DMS79 treated with DMSO at 0.1 percent for 48 hours (cell line): ENCODE measurements at regions not wholly inside any gene's neighbourhood (a gene's known extent, or its start where the extent isn't known, plus 50 kb on each side); places are given as distances from the start of the nearest gene placed in this dataset.

ENCODE experiments used
- DNase-seq: peaks from one replicate; lab custom pipeline; 2025; lab: John Stamatoyannopoulos, UW

DNA sequence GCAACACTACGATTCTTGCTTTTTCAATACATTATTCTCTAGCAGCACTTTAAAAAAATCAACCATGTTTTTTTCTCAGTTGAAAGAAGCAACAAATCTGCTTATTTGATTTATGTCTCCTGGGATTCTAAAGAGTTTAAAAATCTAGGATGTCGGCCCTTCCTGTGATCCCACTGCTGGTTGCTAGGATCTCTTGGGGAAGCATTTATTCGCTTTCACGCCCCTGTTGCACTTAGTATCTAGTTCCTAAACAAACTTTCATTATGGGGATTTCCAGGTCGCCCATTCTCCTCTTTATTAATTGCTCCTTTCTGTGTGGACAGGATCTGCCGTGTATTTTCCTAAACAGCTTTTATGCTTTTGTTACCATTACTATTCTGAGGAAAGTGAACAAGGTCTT is 313.5 kb downstream of the AGTPBP1 start:
- DNase-seq = no peak

GRCh38 chr9:85427772-85428171 is 314.0 kb downstream of the AGTPBP1 start:
- no peak for DNase-seq

GRCh38 chr9:85425153-85425611 is 316.6 kb downstream of the AGTPBP1 start:
- DNase-seq = no peak

DNA sequence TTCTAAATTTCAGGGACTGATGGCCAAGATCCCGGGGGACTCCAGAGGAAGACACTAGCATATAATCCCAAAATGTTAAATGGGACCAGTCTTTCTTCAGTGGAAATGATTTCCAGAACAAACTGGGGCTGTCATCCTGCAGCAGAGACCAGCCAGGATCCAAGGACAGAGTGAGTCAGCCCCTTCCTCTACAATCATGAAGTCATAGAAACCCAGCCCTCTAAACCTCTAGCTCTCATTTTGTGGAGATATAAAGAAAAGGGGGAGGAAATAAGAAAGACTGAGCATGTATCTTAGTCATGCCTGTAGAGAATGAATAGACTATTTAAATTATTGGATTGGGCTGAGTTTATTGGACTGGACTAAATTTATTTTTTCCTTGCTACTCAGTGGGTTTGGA is 318.3 kb downstream of the AGTPBP1 start:
- no peak for DNase-seq

DNA sequence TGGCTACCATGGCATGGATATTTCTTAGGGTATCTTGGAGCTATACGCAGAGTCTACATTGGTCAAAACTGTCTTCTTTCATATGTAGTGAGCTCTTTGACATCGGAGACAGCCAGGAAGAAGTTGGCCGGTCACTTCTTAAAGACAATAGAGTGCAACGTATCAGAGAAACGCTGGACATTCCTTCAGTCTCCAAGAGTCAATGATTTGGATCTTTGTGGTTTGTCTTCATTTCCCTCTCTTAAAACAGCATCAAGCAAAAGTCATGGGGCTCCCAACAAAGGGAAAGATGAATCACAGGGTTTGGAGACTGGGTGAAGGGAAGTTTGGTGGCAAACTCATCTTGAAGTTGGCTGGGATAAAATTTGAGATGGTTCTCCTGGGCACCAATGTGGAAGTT is 320.1 kb downstream of the AGTPBP1 start:
- DNase-seq = no peak

DNA sequence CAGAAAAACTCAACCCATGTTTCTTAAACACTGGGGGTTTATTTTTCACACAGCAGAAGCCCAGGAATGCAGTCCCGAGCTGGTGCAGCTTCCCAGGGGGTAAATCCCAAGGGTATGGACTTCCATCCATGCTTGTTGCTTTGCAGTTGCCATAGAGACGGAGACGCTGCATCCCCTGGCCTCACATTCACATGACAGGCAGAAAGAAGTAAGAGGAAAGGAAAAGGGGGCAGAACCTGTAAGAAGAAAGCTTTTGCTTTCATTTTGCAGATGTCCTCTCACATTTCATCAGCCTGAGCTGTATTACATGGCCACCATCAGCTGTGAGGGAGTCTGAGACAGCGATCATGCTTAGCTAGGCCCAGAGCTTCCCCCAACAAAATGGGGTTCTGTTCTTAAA is 321.0 kb downstream of the AGTPBP1 start:
- DNase-seq = no peak

DNA sequence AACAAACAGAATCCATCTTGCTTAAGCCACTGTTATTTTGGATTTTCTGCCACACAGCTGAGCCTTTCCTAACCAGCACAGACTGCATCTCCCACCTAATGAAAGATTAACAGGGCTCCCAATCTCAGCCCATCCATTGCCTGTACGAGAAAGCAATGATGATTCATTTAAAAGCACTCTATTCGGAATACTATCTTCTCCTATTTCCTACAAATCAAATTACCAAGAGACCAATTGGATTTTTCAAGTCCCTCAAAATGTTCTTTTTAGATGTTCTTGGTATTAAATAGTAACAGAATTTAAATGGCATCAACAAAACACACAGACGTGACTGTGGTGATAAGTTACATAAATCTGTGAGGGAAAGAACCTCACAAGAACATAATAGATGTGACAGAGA is 324.1 kb downstream of the AGTPBP1 start:
- DNase-seq = no peak

DNA sequence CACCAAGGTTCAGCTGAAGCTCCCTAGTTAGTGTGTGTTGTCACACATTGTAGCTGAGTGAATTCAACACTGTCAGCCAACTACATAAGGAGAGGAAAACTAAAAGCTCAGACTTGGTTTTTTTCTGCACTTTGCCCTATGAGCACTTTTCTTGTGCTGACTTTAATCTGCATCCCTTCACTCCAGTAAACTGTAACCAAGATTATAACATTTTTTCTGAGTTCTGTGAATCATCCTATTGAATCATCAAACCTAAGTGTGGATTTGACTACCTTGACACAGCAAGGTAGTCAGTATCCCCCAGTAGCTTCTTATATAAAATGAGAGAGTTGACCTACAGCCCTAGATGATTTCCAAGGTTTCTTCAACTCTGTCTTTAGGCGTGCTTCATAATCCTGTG is 325.0 kb downstream of the AGTPBP1 start:
- no peak for DNase-seq

- no peak for DNase-seq
These were observed 327.4 kb downstream of the AGTPBP1 start for GRCh38 chr9:85414390-85414789.

GRCh38 chr9:85408494-85408893 is 333.3 kb downstream of the AGTPBP1 start:
- DNase-seq = no peak

DNA sequence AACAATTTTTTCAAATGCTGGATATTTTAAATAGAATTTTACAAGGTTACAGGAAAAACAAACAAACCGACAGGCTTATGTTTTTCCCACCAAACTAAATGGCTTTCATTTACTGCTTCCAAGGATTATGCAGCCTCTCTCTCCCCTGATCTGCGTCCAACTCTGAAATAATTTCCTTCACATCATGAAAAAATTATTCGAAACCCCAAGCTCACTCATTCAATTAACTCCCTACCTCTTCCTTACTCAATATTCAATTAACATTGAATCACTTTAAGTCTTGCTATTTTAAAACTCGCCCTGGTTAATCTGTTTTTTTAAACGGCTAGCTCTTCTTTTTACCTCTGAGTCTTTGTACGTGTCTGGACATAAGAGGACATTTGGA is 336.2 kb downstream of the AGTPBP1 start:
- no peak for DNase-seq

- DNase-seq = no peak
These were observed 336.7 kb downstream of the AGTPBP1 start for GRCh38 chr9:85404911-85405565.

DNA sequence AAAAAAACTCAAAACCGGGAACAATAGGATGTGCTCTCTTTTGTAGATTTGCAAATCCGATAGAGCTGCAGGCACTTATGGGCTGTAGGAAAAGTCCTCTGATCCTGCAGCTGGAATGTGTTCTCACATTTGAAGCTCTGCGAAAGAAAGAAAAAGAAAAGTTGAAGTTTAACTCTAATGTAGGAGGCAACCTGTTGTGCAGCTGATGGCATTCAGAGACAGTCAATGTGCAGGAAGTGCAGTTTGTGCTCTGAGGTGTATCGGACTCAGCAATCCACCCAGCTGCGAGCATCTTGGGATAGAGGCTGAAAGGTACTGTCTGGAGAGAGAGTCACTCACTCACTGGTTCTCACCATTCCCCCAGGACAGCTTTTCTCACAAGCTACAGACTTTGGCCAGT is 339.2 kb downstream of the AGTPBP1 start:
- no peak for DNase-seq

GRCh38 chr9:85401998-85402397 is 339.8 kb downstream of the AGTPBP1 start:
- DNase-seq = no peak

GRCh38 chr9:85397005-85397404 is 344.7 kb downstream of the AGTPBP1 start:
- no peak for DNase-seq

- no peak for DNase-seq
These were observed 349.5 kb downstream of the AGTPBP1 start for GRCh38 chr9:85392260-85392659.

GRCh38 chr9:85377731-85378289 is 363.9 kb downstream of the AGTPBP1 start:
- no peak for DNase-seq

DNA sequence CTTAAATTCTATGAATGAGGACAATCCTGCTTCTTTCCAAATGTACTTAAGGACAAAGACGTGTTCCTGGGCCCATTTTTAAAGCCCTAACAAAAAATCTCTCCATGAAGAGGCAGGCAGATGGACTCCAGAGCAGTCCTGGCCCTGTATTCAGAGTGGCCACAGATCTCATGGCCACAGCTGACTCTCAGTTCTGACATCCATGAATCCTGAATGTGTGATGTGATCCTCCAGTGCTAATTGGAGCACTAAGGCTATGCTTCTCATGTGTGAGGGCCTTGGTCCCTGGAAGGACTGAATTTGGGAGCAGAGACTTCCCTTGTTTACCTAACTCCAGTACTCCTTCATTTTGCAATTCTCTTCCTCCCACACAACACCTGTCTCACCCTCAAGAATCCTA is 373.0 kb downstream of the AGTPBP1 start:
- no peak for DNase-seq

- no peak for DNase-seq
These were observed 382.6 kb downstream of the AGTPBP1 start for GRCh38 chr9:85359161-85359560.

DNA sequence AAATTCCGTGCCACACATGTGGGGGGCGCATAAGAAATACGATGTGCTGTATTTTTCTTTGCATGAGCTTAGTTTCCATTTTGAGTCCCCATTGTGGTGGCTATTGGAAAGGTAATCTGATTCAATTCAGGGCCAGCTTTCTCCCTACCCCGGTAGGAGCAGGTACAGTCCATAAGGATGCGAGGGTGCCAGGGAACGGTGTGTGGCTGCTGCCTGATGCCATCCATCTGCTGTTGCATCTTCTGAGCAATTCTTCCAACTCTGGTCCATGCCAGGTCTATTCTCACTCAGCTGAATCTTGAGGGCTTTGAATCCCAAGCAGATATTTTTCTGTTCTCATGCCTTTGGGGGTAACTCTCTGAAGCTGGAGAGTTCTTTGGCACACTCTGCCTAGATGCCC is 392.7 kb downstream of the AGTPBP1 start:
- DNase-seq = no peak

DNA sequence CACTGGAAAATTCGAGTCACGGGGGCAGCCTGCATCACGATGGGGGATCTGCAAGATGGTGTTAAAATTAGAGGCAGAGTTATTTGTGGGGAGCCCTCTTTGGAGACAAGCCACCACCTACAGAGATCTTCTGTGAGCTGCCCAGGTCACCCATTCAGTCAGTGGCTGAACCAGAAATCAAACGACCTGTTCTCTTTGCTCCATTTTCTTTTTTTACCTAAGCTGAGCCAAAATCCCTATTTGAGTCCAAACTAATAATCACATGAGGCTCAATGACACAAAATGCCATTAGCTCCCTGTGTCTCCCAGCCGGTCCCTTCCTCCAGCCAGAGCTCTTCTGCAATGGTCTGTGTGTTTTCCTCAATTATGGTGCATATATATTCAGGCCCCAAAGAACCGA is 394.2 kb downstream of the AGTPBP1 start:
- no peak for DNase-seq

GRCh38 chr9:85344901-85345300 is 396.9 kb downstream of the AGTPBP1 start:
- no peak for DNase-seq

DNA sequence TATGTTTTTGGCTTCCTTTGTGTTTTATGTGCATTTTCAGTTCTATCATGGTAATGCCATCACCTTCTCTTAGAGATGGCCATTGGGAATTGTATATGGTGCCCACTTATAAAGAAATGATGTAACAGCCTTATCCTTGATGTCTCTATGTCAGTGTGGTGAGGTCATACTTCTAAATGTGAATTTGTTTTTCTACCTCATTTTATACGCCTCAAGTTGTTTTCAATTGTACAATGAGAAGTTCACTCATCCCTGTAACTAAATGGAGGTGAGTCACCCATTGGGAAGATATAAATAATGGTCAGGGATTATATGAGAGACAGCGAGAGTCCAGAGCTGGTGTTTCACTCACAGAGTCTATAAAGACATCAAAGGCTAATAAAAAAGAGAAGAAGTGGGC is 402.4 kb downstream of the AGTPBP1 start:
- DNase-seq = no peak

- no peak for DNase-seq
These were observed 407.5 kb downstream of the AGTPBP1 start for GRCh38 chr9:85334228-85334627.
